GM18502 (cell line): ENCODE measurements at regions not wholly inside any gene's neighbourhood (a gene's known extent, or its start where the extent isn't known, plus 50 kb on each side); places are given as distances from the start of the nearest gene placed in this dataset.
"Not testable (repeated sequence)": the region's sequence is repeated elsewhere in the genome, so short reads cannot be mapped to it uniquely, and the experiment has no call there.

ENCODE experiments used
- ATAC-seq: cut with Tn5 transposase; IDR thresholded peaks from one replicate; pipeline ENCODE4 v1.9.1; 2021; ENCODE audit warnings: mild to moderate bottlenecking; ENCODE audit not compliant: unreplicated experiment, poor library complexity

GRCh38 chr9:115393976-115394775 is 276.2 kb upstream of the TNC start:
- no peak for ATAC-seq

GRCh38 chr9:115395511-115396021 is 277.6 kb upstream of the TNC start:
- no peak for ATAC-seq

GRCh38 chr9:115396071-115396529 is 278.1 kb upstream of the TNC start:
- ATAC-seq = no peak

- ATAC-seq = no peak
Observed at GRCh38 chr9:115397591-115398312, 279.8 kb upstream of the TNC start.

GRCh38 chr9:115398313-115398650 is 280.3 kb upstream of the TNC start:
- no peak for ATAC-seq

- ATAC-seq = no peak
Observed at GRCh38 chr9:115398996-115399395, 281.0 kb upstream of the TNC start.

- ATAC-seq = no peak
Observed at GRCh38 chr9:115400796-115401195, 282.8 kb upstream of the TNC start.

GRCh38 chr9:115401756-115402327 is 283.9 kb upstream of the TNC start:
- no peak for ATAC-seq

- no peak for ATAC-seq
Observed at GRCh38 chr9:115403753-115404152, 285.8 kb upstream of the TNC start.

GRCh38 chr9:115404311-115404710 is 286.4 kb upstream of the TNC start:
- ATAC-seq = no peak

- no peak for ATAC-seq
Observed at GRCh38 chr9:115411516-115411915, 293.6 kb upstream of the TNC start.

- ATAC-seq = no peak
Observed at GRCh38 chr9:115411993-115412452, 294.1 kb upstream of the TNC start.

GRCh38 chr9:115412656-115413055 is 294.7 kb upstream of the TNC start:
- ATAC-seq = no peak

- ATAC-seq = no peak
Observed at GRCh38 chr9:115413304-115413703, 295.3 kb upstream of the TNC start.

GRCh38 chr9:115413766-115414382 is 295.9 kb upstream of the TNC start:
- ATAC-seq = no peak

- no peak for ATAC-seq
Observed at GRCh38 chr9:115414561-115414960, 296.6 kb upstream of the TNC start.

- ATAC-seq = no peak
Observed at GRCh38 chr9:115415450-115415849, 297.5 kb upstream of the TNC start.

GRCh38 chr9:115416299-115416698 is 298.3 kb upstream of the TNC start:
- ATAC-seq = no peak

GRCh38 chr9:115418181-115418580 is 300.2 kb upstream of the TNC start:
- ATAC-seq = not testable (repeated sequence)

GRCh38 chr9:115422932-115423440 is 305.0 kb upstream of the TNC start:
- ATAC-seq = no peak
